SK-N-SH (cell line): ENCODE measurements at regions not wholly inside any gene's neighbourhood (a gene's known extent, or its start where the extent isn't known, plus 50 kb on each side); places are given as distances from the start of the nearest gene placed in this dataset.

Experiments used
- GATA2 ChIP-seq: sonication (generic); formaldehyde crosslinking; IDR thresholded peaks from 2 replicates; pipeline ENCODE4 v1.5.0; 2020; ENCODE audit warnings: mild to moderate bottlenecking, missing genetic modification reagents
- TAF1 ChIP-seq: IDR thresholded peaks from 2 replicates; pipeline ENCODE4 v1.6.1; 2012; ENCODE audit warnings: low read depth, mild to moderate bottlenecking, low read length, moderate library complexity, borderline replicate concordance

GRCh38 chr6:23441808-23442461, 684.1 kb upstream of the NRSN1 start:
- TF ChIP-seq TAF1: no peak
- no peak for TF ChIP-seq GATA2 (CRISPR knock-in tag)
